Upper lobe of left lung (tissue), 6 donors: ENCODE measurements at regions not wholly inside any gene's neighbourhood (a gene's known extent, or its start where the extent isn't known, plus 50 kb on each side); places are given as distances from the start of the nearest gene placed in this dataset.

ENCODE experiments used
- ATAC-seq, 2 donors: fragments of 200-7000 bp; cut with Tn5 transposase; one replicate each; pipeline ENCODE4 v1.9.1; 2022; ENCODE audit warnings: mild to moderate bottlenecking in 2 of 2, moderate library complexity in 2 of 2; ENCODE audit not compliant: low FRiP score in 2 of 2
- DNase-seq, 2 donors: peaks; one replicate each; pipeline ENCODE4 v3.0.0-alpha.2; 2019 to 2020
- H3K27ac ChIP-seq, 4 donors: fragments of 200-600 bp; sonication (generic); one replicate each; pipeline ENCODE4 v1.5.1; 2016 to 2019
- H3K27me3 ChIP-seq, 4 donors: fragments of 200-600 bp; sonication (generic); one replicate each; pipeline ENCODE4 v1.5.1; 2017 to 2019
- H3K36me3 ChIP-seq, 4 donors: fragments of 200-600 bp; sonication (generic); one replicate each; pipeline ENCODE4 v1.5.1; 2016 to 2019
- H3K4me1 ChIP-seq, 4 donors: fragments of 200-600 bp; sonication (generic); one replicate each; pipeline ENCODE4 v1.5.1; 2018 to 2019
- H3K4me3 ChIP-seq, 4 donors: fragments of 200-600 bp; sonication (generic); one replicate each; pipeline ENCODE4 v1.5.1; 2017 to 2019; ENCODE audit warnings: mild to moderate bottlenecking in 2 of 4, moderate library complexity in 1 of 4
- H3K9me3 ChIP-seq, 4 donors: fragments of 200-600 bp; sonication (generic); one replicate each; pipeline ENCODE4 v1.5.1; 2018 to 2019
- EP300 ChIP-seq, 4 donors: sonication (generic); formaldehyde crosslinking; IDR thresholded peaks; one replicate each; pipeline ENCODE4 v1.5.1; 2017; ENCODE audit warnings: antibody characterized with exemption in 4 of 4, control low read depth in 2 of 4
- POLR2A ChIP-seq, 4 donors: fragments of 450-650 bp; IDR thresholded peaks; one replicate each; pipeline ENCODE4 v1.5.1; 2016 to 2017; ENCODE audit warnings: antibody characterized with exemption in 4 of 4, mild to moderate bottlenecking in 2 of 4
- POLR2AphosphoS5 ChIP-seq, 2 donors: sonication (generic); formaldehyde crosslinking; IDR thresholded peaks; one replicate each; pipeline ENCODE4 v1.5.1; 2017; ENCODE audit warnings: antibody characterized with exemption in 2 of 2
- WGBS, 2 donors: methylation state at CpG; one replicate each; pipeline ENCODE4 v1.1.5; 2017 to 2018; 5-methylcytosine and 5-hydroxymethylcytosine counted together
- TF ChIP-seq, protein P1 (sequence below), 6 experiments: fragments of 450-650 bp in 4 of 6; fragments of 200-600 bp in 2 of 6; sonication (generic) in 2 of 6; IDR thresholded peaks; one replicate each; pipeline ENCODE4 v1.5.1; 2016 to 2019; ENCODE audit warnings: antibody characterized with exemption in 6 of 6
- donor health status: DM: no; HTN: no; CAD: no; lungs with moderate emphysema.
- donor health status: DM: no; HTN: yes; CAD: no; lungs with severe emphysema.

DNA sequence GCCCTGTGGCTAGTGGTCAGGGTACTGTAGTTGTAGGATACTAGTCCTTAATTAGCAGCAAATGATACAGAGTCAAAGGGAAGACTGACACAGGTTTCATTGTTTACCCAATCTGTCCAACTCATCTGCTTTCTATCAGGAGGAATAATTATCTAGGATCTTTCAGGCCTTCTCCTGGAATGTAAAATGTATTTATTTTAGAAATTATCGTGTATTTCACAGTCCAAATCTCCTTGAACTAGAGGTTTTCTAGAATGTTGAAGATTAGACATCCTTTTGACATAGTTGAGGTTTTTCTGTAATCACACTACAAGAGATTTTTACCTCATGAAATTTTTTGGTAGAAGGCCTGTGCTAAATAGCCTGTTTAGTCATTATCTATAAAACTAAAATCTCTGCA is 1694.8 kb upstream of the PCDH20 start:
- 44 to 48% methylated on average over 1 of the region's 1 CpG for WGBS, 2 donors
- H3K9me3 ChIP-seq = no peaks in the 10 kb centered on the region
- ATAC-seq = no peak
- no peak overlapping the region for H3K27ac ChIP-seq
- DNase-seq = no peak
- H3K4me3 ChIP-seq = no peak overlapping the region
- no peaks in the 10 kb centered on the region for H3K36me3 ChIP-seq
- TF ChIP-seq POLR2AphosphoS5 (IDR thresholded peaks at IDR 0.05) (no peak), POLR2A (IDR thresholded peaks at IDR 0.05) (no peak), EP300 (IDR thresholded peaks at IDR 0.05) (no peak)
- TF ChIP-seq, protein P1, sequence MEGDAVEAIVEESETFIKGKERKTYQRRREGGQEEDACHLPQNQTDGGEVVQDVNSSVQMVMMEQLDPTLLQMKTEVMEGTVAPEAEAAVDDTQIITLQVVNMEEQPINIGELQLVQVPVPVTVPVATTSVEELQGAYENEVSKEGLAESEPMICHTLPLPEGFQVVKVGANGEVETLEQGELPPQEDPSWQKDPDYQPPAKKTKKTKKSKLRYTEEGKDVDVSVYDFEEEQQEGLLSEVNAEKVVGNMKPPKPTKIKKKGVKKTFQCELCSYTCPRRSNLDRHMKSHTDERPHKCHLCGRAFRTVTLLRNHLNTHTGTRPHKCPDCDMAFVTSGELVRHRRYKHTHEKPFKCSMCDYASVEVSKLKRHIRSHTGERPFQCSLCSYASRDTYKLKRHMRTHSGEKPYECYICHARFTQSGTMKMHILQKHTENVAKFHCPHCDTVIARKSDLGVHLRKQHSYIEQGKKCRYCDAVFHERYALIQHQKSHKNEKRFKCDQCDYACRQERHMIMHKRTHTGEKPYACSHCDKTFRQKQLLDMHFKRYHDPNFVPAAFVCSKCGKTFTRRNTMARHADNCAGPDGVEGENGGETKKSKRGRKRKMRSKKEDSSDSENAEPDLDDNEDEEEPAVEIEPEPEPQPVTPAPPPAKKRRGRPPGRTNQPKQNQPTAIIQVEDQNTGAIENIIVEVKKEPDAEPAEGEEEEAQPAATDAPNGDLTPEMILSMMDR (IDR thresholded peaks at IDR 0.05) = no peak
- H3K4me1 ChIP-seq = no peaks in the 10 kb centered on the region
- H3K27me3 ChIP-seq = no peaks in the 10 kb centered on the region

DNA sequence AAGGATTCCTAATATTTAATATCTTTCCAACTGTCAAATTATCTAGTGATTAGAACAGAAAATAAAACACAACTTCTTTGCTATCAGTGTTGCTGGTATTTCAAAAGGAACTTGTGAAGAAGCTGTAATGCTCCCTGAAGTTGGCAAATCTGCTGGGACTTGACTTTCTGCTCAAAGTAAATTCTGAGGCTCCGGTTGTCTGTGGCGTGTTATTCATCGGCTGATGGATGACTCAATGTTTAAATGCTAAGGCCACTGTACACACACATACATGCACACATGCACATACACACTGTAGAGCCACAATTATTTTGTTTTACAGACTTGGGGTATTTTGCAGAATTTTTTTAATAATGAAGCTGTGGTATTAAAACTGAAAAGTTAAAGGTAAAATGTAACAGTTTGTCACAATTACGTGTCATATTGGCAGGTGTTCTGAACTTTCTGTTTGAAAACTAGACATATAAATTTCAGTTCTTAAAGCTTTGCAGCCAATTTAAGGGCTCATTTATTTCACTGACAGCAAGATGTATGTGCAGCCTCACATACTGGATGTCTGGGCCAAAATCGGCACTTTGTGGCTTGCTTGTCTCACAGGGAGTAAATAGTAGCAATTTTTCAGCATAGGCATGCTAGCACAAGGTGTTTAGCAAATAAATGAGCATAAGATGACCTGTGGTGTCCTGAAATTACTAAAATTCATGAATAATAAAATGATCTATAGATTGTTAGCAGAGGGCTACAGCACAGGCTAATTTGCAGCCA is 1691.7 kb upstream of the PCDH20 start:
- 60 to 73% methylated on average over 5 of the region's 5 CpGs for WGBS, 2 donors
- ATAC-seq (no peak), DNase-seq (no peak)
- no peaks in the 10 kb centered on the region for H3K4me1 ChIP-seq
- TF ChIP-seq, protein P1 (IDR thresholded peaks at IDR 0.05) = no peak
- no peak for TF ChIP-seq POLR2A (IDR thresholded peaks at IDR 0.05)
- no peak for TF ChIP-seq POLR2AphosphoS5 (IDR thresholded peaks at IDR 0.05)
- no peak overlapping the region for H3K27ac ChIP-seq
- H3K36me3 ChIP-seq = no peaks in the 10 kb centered on the region
- no peaks in the 10 kb centered on the region for H3K27me3 ChIP-seq
- H3K9me3 ChIP-seq = no peaks in the 10 kb centered on the region
- H3K4me3 ChIP-seq = no peak overlapping the region

GRCh38 chr13:63094717-63095116 is 1679.1 kb upstream of the PCDH20 start:
- Histone ChIP-seq H3K27me3 (no peaks in the 10 kb centered on the region), H3K27ac (no peak overlapping the region), H3K4me3 (no peak overlapping the region), H3K36me3 (no peaks in the 10 kb centered on the region), H3K9me3 (no peaks in the 10 kb centered on the region), H3K4me1 (no peaks in the 10 kb centered on the region)
- WGBS, 2 donors = 79 to 88% methylated on average over 1 of the region's 1 CpG
- ATAC-seq (no peak), DNase-seq (no peak)
- TF ChIP-seq POLR2A (IDR thresholded peaks at IDR 0.05) = no peak
- TF ChIP-seq, protein P1 (IDR thresholded peaks at IDR 0.05) = no peak
- no peak for TF ChIP-seq POLR2AphosphoS5 (IDR thresholded peaks at IDR 0.05)
- TF ChIP-seq EP300 (IDR thresholded peaks at IDR 0.05) = no peak

DNA sequence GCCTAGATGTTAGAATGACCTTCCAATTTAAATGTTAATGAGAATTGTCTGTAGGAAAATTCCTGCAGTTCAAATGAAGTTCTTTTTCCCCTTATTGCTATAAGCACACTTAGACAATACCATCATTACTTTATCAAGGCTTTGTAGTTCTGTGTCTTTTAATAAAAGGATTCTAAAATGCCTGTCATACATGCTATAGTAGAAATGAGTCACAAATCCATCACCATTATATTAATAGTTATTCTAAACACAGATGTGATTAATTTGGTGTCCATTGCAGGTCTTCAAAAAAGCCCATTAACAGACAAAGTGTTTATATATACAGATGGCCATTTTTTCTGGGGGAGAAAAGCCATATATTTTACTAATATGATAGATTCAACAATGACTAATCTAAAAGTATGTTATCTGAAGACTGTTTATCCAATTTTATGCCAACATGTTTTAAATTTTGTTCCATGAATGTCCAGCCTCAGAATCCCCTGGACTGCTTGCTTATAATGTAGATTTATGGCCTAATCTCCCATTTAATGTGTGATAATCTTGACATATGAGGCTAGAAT is 1678.3 kb upstream of the PCDH20 start:
- DNase-seq = no peak
- no peaks in the 10 kb centered on the region for H3K36me3 ChIP-seq
- ATAC-seq = no peak
- no peaks in the 10 kb centered on the region for H3K27me3 ChIP-seq
- no peaks in the 10 kb centered on the region for H3K4me1 ChIP-seq
- H3K4me3 ChIP-seq = no peak overlapping the region
- TF ChIP-seq POLR2A (IDR thresholded peaks at IDR 0.05) (no peak), EP300 (IDR thresholded peaks at IDR 0.05) (no peak), POLR2AphosphoS5 (IDR thresholded peaks at IDR 0.05) (no peak)
- TF ChIP-seq, protein P1 (IDR thresholded peaks at IDR 0.05) = no peak
- no peaks in the 10 kb centered on the region for H3K9me3 ChIP-seq
- no peak overlapping the region for H3K27ac ChIP-seq

GRCh38 chr13:63092456-63092855 is 1676.8 kb upstream of the PCDH20 start:
- TF ChIP-seq POLR2A (IDR thresholded peaks at IDR 0.05) = no peak
- no peak for TF ChIP-seq POLR2AphosphoS5 (IDR thresholded peaks at IDR 0.05)
- TF ChIP-seq, protein P1 (IDR thresholded peaks at IDR 0.05) = no peak
- no peak for TF ChIP-seq EP300 (IDR thresholded peaks at IDR 0.05)
- Histone ChIP-seq H3K9me3 (no peaks in the 10 kb centered on the region), H3K4me3 (no peak overlapping the region), H3K4me1 (no peaks in the 10 kb centered on the region), H3K27me3 (no peaks in the 10 kb centered on the region), H3K36me3 (no peaks in the 10 kb centered on the region), H3K27ac (no peak overlapping the region)
- DNase-seq = no peak
- WGBS, 2 donors = 97 to 100% methylated on average over 1 of the region's 1 CpG
- ATAC-seq = no peak
